ENCODE measurements at regions not wholly inside any gene's neighbourhood (a gene's known extent, or its start where the extent isn't known, plus 50 kb on each side); places are given as distances from the start of the nearest gene placed in this dataset.

GRCh38 chr9:90044263-90044662 lies 439.5 kb downstream of the GADD45G start:
- TF ChIP-seq ZNF121 (tag by site-specific recombination; IDR thresholded peaks at IDR 0.05) (no peak), ZNF544 (tag by site-specific recombination; IDR thresholded peaks at IDR 0.05) (no peak), ZNF501 (tag by site-specific recombination; IDR thresholded peaks at IDR 0.05) (no peak), KLF10 (tag by site-specific recombination; IDR thresholded peaks at IDR 0.05) (no peak), ZNF571 (tag by site-specific recombination; IDR thresholded peaks at IDR 0.05) (no peak), REST (tag by site-specific recombination; IDR thresholded peaks at IDR 0.05) (no peak), TCF7L2 (IDR thresholded peaks at IDR 0.05; ENCODE audit: borderline replicate concordance, low read depth, low read length) (no peak), ZNF248 (tag by site-specific recombination; IDR thresholded peaks at IDR 0.05) (no peak), ZNF677 (tag by site-specific recombination; IDR thresholded peaks at IDR 0.05) (no peak), CTCF (tag by site-specific recombination; IDR thresholded peaks at IDR 0.05) (no peak), ZNF629 (tag by site-specific recombination; IDR thresholded peaks at IDR 0.05) (no peak), ZNF354C (tag by site-specific recombination; IDR thresholded peaks at IDR 0.05; ENCODE audit: borderline replicate concordance, low read depth) (no peak), ZNF362 (tag by site-specific recombination; IDR thresholded peaks at IDR 0.05) (no peak)
